Smooth muscle cell (in vitro differentiated cells): ENCODE measurements at regions not wholly inside any gene's neighbourhood (a gene's known extent, or its start where the extent isn't known, plus 50 kb on each side); places are given as distances from the start of the nearest gene placed in this dataset.

Experiments used
- DNase-seq: peaks from one replicate; lab custom pipeline; 2025; ENCODE audit not compliant: unreplicated experiment; lab: John Stamatoyannopoulos, UW
- H2AFZ ChIP-seq: fragments of 200-600 bp; sonication (generic); 2 replicates; pipeline ENCODE4 v1.6.0; 2016; ENCODE audit warnings: antibody characterized with exemption, low read depth, mild to moderate bottlenecking
- H3F3A ChIP-seq: fragments of 200-600 bp; sonication (generic); 2 replicates; pipeline ENCODE4 v1.6.0; 2017; ENCODE audit warnings: antibody characterized with exemption, low read depth
- H3K27ac ChIP-seq: fragments of 200-600 bp; sonication (generic); 2 replicates; pipeline ENCODE4 v1.5.1; 2016; ENCODE audit warnings: low read depth, mild to moderate bottlenecking
- H3K27me3 ChIP-seq: fragments of 200-600 bp; sonication (generic); 2 replicates; pipeline ENCODE4 v1.6.1; 2016; ENCODE audit warnings: low read depth, mild to moderate bottlenecking
- H3K36me3 ChIP-seq: fragments of 200-600 bp; sonication (generic); 2 replicates; pipeline ENCODE4 v1.5.1; 2016; ENCODE audit warnings: low read depth
- H3K4me1 ChIP-seq: fragments of 200-600 bp; sonication (generic); 2 replicates; pipeline ENCODE4 v1.5.1; 2016; ENCODE audit warnings: low read depth
- H3K4me2 ChIP-seq: fragments of 200-600 bp; sonication (generic); 2 replicates; pipeline ENCODE4 v1.6.0; 2016; ENCODE audit warnings: mild to moderate bottlenecking
- H3K4me3 ChIP-seq: fragments of 200-600 bp; sonication (generic); 2 replicates; pipeline ENCODE4 v1.5.1; 2016; ENCODE audit warnings: mild to moderate bottlenecking
- H3K79me2 ChIP-seq: fragments of 200-600 bp; sonication (generic); 2 replicates; pipeline ENCODE4 v1.6.0; 2016; ENCODE audit warnings: low read depth, mild to moderate bottlenecking
- H3K9ac ChIP-seq: fragments of 200-600 bp; sonication (generic); 2 replicates; pipeline ENCODE4 v1.6.0; 2016; ENCODE audit warnings: low read depth
- H3K9me3 ChIP-seq: fragments of 200-600 bp; sonication (generic); replicated peaks from 2 replicates; pipeline ENCODE4 v1.5.1; 2016; ENCODE audit warnings: low read depth
- H4K20me1 ChIP-seq: fragments of 200-600 bp; sonication (generic); 2 replicates; pipeline ENCODE4 v1.6.0; 2016; ENCODE audit warnings: low read depth
- WGBS: methylation state at CpG from one replicate; pipeline ENCODE4 v1.1.7; 2016; ENCODE audit warnings: low lambda C conversion rate; 5-methylcytosine and 5-hydroxymethylcytosine counted together
- TF ChIP-seq, protein P1 (sequence below): fragments of 200-600 bp; sonication (generic); IDR thresholded peaks from 2 replicates; pipeline ENCODE4 v1.5.1; 2017; ENCODE audit warnings: borderline replicate concordance, mild to moderate bottlenecking, antibody characterized with exemption; ENCODE audit not compliant: insufficient read depth, poor library complexity, severe bottlenecking

DNA sequence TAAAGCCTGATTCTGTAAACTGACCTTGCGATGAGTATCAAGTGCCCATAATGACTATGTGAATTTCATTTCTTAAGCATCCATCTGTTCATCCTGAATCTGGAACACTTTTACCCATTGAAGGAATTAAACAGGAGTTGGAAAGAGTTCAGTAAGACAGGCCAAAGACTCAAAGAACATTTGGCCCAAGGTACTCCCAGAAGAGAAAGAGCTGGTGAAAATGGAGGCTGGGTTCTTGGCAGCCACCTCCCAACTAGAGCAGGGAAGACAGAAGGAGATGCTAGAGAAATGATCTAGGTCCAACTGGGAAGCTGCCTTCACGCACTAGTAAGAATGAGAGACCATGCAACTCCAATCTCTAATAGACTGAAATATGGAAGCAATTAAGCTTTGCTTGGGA, 57.1 kb upstream of the ADRA1D start:
- no peaks in the 10 kb centered on the region for H3K9me3 ChIP-seq
- 97% methylated on average over 2 of the region's 2 CpGs for WGBS
- no peak overlapping the region for H2AFZ ChIP-seq

DNA sequence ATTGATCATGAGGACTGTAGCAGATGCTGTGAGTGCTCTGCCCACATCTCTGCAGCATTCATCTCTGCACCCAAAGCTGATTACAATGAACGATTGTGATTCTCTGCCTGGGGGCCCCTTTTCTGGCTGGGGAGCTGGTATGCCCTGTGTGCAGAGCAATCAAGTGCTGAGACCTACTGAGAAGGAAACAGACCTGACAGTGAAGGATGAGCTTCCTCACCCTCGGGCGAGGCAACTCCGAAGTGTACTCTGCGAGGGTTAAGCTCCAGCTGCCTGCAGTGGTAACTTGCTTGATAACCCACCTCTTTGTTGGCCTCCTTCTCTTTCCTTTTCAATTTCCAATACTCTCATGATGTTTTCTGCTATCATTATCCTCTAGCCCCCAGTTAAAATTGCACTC, 56.0 kb upstream of the ADRA1D start:
- no peak for DNase-seq
- Histone ChIP-seq H3K79me2 (no peaks in the 10 kb centered on the region), H3K9me3 (no peaks in the 10 kb centered on the region), H3F3A (no peaks in the 10 kb centered on the region), H2AFZ (no peak overlapping the region), H3K4me3 (no peak overlapping the region), H3K36me3 (no peaks in the 10 kb centered on the region), H3K4me2 (no peak overlapping the region), H3K27ac (no peak overlapping the region), H4K20me1 (no peaks in the 10 kb centered on the region), H3K27me3 (peaks cover 7% of the 10 kb centered on the region), H3K9ac (no peak overlapping the region), H3K4me1 (no peaks in the 10 kb centered on the region)
- TF ChIP-seq, protein P1, sequence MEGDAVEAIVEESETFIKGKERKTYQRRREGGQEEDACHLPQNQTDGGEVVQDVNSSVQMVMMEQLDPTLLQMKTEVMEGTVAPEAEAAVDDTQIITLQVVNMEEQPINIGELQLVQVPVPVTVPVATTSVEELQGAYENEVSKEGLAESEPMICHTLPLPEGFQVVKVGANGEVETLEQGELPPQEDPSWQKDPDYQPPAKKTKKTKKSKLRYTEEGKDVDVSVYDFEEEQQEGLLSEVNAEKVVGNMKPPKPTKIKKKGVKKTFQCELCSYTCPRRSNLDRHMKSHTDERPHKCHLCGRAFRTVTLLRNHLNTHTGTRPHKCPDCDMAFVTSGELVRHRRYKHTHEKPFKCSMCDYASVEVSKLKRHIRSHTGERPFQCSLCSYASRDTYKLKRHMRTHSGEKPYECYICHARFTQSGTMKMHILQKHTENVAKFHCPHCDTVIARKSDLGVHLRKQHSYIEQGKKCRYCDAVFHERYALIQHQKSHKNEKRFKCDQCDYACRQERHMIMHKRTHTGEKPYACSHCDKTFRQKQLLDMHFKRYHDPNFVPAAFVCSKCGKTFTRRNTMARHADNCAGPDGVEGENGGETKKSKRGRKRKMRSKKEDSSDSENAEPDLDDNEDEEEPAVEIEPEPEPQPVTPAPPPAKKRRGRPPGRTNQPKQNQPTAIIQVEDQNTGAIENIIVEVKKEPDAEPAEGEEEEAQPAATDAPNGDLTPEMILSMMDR: no peak
- 88% methylated on average over 5 of the region's 5 CpGs for WGBS

More for the DNA sequence above, 57.1 kb upstream of the ADRA1D start:
- Histone ChIP-seq H4K20me1 (no peaks in the 10 kb centered on the region), H3K27me3 (peaks cover 7% of the 10 kb centered on the region), H3F3A (no peaks in the 10 kb centered on the region), H3K36me3 (no peaks in the 10 kb centered on the region), H3K79me2 (no peaks in the 10 kb centered on the region), H3K27ac (no peak overlapping the region), H3K4me1 (no peaks in the 10 kb centered on the region), H3K4me3 (no peak overlapping the region), H3K9ac (no peak overlapping the region), H3K4me2 (no peak overlapping the region)
- TF ChIP-seq, protein P1: no peak
- no peak for DNase-seq

DNA sequence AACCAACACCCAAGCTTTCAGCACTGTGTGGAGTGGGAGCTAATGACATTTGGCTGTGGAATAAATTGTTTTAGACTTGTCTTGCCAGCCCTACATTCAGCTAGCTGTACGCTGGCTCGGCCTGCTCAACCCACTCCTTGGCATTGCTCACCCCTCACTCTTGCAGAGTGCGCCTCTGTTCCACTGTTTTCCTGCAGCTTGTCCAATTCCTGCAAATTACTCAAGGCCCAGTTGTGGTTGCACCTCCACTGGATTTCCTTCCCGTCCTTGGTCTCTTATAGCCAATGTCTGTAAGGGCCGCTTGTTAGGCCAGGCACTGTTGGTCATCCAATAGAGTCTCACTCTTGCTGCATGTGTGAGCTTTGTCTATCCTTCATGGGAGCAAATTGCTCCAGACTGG, 55.5 kb upstream of the ADRA1D start:
- 95% methylated on average over 5 of the region's 5 CpGs for WGBS

DNA sequence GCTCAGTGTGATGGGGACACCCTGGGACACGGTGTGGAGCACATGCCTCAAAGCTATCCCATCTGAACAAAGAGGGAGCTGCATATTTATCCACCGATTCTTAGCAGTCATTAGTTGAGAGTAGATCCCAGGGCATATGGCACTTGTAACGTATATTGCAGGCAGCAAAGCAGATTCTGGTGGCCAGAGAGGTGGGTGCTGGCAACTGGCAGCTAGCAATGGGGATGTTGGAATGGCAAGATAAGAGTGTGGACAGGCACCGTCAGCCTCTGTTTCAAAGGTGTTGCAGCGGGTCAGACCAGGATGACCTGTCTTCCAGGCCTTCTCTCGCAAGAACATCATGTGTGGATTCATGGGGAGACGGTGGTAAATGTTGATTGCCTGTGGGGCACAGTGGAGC, 54.0 kb upstream of the ADRA1D start:
- Histone ChIP-seq H3K27me3 (peaks cover 11% of the 10 kb centered on the region), H3K4me1 (no peaks in the 10 kb centered on the region), H3K4me3 (no peak overlapping the region), H3K27ac (no peak overlapping the region), H3K9me3 (no peaks in the 10 kb centered on the region), H3K36me3 (no peaks in the 10 kb centered on the region), H2AFZ (no peak overlapping the region), H3F3A (no peaks in the 10 kb centered on the region), H3K79me2 (no peaks in the 10 kb centered on the region), H4K20me1 (no peaks in the 10 kb centered on the region), H3K4me2 (no peak overlapping the region), H3K9ac (no peak overlapping the region)
- TF ChIP-seq, protein P1: no peak
- no peak for DNase-seq
- 85% methylated on average over 7 of the region's 7 CpGs for WGBS

More for the DNA sequence above, 55.5 kb upstream of the ADRA1D start:
- Histone ChIP-seq H3K9me3 (no peaks in the 10 kb centered on the region), H4K20me1 (no peaks in the 10 kb centered on the region), H3K4me1 (no peaks in the 10 kb centered on the region), H3F3A (no peaks in the 10 kb centered on the region), H3K27me3 (peaks cover 10% of the 10 kb centered on the region), H3K27ac (no peak overlapping the region), H3K36me3 (no peaks in the 10 kb centered on the region), H2AFZ (no peak overlapping the region), H3K4me2 (no peak overlapping the region), H3K4me3 (no peak overlapping the region), H3K9ac (no peak overlapping the region), H3K79me2 (no peaks in the 10 kb centered on the region)
- DNase-seq: no peak
- TF ChIP-seq, protein P1: no peak
